ENCODE measurements at regions not wholly inside any gene's neighbourhood (a gene's known extent, or its start where the extent isn't known, plus 50 kb on each side); places are given as distances from the start of the nearest gene placed in this dataset.
"Not testable (repeated sequence)": the region's sequence is repeated elsewhere in the genome, so short reads cannot be mapped to it uniquely, and the experiment has no call there.

DNA sequence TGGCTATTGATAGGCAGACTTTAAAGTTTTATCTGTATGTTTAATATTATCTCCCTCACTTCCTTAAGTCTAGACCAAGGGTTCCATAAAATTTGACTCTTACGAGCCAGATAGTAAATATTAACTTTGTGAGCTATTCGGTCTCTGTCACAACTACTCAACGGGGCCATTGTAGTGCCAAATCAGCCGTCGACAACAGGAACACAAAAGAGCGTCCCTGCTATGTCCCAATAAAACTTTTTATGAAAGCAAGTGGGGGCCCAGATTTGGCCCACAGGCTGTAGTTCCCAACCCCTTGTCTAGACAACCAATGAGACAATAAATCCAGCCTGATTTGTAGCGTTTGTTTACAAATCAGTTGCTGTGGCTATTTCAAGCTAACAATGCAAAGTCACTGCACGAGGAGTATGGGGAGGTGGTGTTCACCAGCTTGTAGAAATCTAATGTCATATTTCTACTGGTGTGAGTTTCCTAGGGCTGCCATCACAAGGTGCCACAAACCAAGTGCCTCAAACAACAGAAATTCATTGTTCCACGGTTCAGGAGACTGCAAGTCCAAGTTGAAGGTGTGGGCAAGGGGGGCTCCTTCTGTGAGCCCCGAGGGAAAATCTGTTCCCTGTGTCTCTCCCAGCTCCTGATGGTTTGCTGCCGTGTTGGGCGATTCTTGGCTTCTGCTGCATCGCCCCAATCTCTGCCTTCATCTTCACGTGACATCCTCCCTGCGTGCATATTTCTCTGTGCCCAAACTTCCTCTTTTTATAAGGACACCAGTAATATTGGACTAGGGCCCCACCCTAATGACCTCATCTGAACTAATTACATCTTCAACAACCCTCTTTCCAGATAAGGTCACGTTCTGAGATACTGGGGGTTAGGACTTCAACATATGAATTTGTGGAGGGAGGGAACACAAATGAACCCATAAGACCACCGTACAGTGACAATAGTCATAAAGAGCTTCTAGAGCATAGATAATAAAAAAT, 356.0 kb upstream of the JARID2 start:
- DNase-seq (ENCODE audit: low spot score): no peak

- DNase-seq (ENCODE audit: low spot score): not testable (repeated sequence)
Measured at GRCh38 chr6:14891820-14892375, 354.0 kb upstream of the JARID2 start.

GRCh38 chr6:14894105-14894504, 351.8 kb upstream of the JARID2 start:
- DNase-seq (ENCODE audit: low spot score): no peak

- DNase-seq (ENCODE audit: low spot score): no peak
Measured at GRCh38 chr6:14896475-14896874, 349.4 kb upstream of the JARID2 start.

DNA sequence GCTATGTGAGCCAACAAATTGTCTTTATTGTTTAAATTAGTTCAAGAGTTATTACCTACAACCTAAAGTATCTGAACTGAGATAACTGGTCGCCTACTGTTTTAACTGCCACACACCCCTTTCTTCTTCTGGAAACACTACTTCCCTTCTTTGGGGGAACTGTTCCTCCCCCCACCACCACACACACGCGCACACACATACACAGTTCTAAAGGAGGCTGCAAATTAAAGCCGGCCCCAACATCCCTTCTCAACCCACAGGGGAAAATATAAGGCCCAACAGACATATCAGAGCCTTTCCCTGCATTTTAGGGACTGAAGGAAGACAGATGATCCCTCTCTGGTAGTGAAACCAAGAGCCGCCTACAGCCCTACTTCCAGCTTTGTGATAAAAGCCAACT, 348.0 kb upstream of the JARID2 start:
- DNase-seq (ENCODE audit: low spot score): no peak

DNA sequence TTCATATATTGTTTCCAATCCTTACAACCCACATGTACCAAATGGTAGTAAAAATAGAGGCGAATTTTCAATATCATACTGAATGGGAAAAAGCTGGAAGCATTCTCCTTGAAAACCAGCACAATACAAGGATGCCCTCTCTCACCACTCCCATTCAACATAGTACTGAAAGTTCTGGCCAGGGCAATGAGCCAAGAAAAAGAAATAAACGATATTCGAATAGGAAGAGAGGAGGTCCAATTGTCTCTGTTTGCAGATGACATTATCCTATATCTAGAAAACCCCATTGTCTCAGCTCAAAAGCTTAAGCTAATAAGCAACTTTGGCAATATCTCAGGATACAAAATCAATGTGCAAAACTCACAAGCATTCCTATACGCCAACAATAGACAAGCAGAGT, 346.4 kb upstream of the JARID2 start:
- not testable (repeated sequence) for DNase-seq (ENCODE audit: low spot score)

- DNase-seq (ENCODE audit: low spot score): no peak
Measured at GRCh38 chr6:14900919-14901318, 344.9 kb upstream of the JARID2 start.

- DNase-seq (ENCODE audit: low spot score): no peak
Measured at GRCh38 chr6:14903176-14904038, 342.5 kb upstream of the JARID2 start.

DNA sequence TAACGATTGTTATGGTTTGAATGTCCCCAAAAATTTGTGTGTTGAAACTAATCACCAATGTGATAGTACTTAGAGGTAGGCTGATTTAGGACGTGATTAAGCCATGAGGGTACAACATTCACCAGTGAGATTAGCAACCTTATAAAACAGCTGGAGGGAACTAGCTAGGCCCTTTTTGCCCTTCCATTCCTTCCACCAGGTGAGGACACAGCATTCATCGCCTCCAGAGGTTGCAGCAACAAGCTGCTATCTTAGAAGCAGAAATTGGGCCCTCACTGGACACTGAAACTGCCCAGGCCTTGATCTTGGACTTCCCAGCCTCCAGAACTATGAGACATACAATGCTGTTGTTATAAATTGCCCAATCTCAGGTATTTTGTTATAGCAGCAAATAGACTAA, 340.7 kb upstream of the JARID2 start:
- DNase-seq (ENCODE audit: low spot score): no peak

DNA sequence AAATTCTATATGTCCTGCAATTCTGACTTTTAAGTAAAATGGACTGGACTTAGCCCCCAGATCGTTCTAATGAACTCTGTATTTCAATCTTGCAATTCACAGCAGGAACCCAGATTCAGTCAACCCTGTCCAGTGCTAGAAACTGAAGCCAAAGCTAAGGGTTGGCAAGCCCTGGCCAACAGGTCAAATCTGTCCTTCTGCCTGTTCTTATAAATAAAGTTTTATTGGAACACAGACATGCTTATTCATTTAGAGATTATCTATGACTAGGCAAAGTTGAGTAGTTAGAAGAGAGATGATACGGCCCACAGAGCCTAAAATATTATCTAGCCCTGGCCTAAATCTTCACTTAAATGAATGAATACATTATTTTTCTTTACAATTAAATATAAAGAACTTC, 339.2 kb upstream of the JARID2 start:
- DNase-seq (ENCODE audit: low spot score): no peak

DNA sequence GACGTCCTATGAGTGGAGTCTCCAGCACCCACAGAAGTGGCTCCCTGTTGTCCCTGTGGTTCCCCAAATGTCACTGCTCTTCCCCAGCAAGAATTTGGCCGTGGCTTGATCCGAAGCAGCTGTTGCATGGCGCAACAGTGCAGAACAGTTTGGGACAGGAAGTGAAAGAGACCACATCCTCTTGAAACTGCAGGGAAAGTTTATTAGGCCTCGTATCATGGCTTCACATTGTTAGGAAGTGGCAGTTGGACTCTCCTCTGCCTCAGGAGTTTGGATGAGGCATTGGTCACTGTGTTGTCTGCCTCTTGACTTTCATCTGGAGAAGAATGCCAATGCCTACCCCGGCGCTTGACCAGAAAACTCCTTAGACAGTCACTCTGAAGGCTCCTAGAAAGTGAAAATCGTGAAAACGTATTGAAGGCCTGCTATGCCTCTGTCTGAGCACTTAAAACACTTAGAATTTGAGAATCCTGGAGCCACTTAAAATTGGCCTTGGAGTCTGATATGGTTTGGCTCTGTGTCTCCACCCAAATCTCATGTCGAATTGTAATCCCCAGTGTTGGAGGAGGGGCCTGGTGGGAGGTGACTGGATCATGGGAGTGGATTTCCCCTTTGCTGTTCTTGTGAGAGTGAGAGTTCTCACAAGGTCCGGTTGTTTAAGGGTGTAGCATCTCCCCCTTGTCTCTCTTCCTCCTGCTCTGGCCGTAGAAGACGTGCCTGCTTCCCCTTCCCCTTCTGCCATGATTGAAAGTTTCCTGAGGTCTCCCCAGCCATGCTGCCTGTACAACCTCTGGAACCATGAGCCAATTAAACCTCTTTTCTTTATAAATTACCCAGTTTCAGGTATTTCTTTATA, 334.9 kb upstream of the JARID2 start:
- DNase-seq (ENCODE audit: low spot score): no peak

DNA sequence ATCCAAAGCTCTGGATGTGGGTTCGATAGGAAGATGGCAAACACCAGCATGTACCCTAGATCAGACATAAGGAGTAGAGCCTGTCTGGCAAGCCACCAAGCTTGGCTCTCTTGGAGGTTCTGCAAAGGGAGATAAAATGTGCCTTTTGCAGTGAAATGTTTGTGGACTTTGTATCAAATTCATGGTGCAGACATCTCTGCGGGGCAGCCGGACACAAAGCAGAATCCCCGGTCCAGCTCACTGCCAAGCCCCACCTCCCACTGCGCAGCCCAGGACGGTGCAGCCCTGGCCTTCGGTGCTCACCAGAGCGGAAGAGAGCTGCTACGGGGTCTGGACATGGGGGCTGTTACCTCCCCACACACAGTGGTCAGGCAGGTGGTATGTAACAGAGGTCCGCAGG, 333.6 kb upstream of the JARID2 start:
- DNase-seq (ENCODE audit: low spot score): no peak

DNA sequence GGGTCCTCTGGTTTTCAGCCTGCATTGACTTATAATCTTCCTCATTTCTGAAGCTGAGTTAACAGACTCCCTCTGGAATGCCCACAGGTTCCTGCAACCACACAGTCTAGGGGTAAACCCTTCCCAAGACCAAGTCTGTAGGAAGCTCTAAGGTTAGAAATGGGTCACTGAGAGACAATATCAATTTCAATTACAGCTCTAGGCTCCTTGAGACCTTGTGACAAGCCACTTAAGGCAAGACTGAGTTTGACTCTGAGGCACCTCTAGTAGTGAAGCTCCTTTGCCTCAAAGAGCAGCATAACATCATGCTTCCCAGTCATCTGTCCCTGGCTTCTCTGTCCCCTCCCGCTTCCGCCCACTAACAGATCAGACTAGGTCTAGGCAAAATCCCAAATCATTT, 333.2 kb upstream of the JARID2 start:
- DNase-seq (ENCODE audit: low spot score): no peak

DNA sequence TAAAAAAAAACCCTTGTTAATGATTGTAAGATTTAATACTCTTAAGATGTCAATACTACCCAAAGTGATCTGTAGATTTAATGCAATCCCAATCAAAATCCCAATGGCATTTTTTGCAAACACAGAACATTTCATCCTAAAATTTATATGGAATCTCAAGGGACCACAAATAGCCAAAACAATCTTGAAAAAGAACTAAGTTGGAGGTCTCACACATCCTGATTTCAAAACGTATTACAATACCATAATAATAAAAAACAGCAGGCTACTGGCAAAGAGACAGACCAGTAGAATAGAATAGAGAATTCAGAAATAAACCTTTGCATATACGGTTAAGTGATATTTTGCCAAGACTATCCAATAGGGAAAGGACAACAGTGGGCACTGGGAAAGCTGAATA, 331.9 kb upstream of the JARID2 start:
- no peak for DNase-seq (ENCODE audit: low spot score)

DNA sequence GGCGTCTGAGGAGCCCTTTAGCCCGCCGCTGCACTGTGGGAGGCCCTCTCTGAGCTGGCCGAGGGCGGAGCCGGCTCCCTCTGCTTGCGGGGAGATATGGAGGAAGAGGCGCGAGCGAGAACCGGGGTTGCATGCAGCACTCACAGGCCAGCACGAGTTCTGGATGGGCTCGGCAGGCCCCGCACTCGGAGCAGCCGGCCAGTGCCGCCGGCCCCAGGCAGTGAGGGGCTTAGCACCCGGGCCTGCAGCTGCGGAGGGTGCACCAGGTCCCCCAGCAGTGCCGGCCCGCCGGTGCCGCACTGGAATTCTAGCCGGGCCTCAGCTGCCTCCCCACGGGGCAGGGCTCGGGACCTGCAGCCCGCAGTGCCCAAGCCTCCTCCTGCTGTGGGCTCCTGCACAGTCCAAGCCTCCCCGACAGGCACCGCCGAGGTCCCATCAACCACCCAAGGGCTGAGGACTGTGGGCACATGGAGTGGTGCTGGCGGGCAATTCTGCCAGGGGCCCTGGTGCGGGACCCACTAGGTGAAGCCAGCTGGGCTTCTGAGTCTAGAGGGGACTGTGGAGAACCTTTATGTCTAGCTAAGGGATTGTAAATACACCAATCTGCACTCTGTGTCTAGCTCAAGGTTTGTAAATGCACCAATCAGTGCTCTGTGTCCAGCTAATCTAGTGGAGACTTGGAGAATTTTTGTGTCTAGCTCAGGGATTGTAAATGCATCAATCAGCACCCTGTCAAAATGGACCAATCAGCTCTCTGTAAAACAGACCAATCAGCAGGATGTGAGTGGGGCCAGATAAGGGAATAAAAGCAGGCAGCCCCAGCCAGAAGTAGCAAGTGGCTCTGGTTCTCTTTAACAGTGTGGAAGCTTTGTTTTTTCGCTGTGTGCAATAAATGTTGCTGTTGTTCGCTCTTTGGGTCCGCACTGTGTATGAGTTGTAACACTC, 329.7 kb upstream of the JARID2 start:
- DNase-seq (ENCODE audit: low spot score): no peak

GRCh38 chr6:14917109-14917910, 328.6 kb upstream of the JARID2 start:
- DNase-seq (ENCODE audit: low spot score): no peak

DNA sequence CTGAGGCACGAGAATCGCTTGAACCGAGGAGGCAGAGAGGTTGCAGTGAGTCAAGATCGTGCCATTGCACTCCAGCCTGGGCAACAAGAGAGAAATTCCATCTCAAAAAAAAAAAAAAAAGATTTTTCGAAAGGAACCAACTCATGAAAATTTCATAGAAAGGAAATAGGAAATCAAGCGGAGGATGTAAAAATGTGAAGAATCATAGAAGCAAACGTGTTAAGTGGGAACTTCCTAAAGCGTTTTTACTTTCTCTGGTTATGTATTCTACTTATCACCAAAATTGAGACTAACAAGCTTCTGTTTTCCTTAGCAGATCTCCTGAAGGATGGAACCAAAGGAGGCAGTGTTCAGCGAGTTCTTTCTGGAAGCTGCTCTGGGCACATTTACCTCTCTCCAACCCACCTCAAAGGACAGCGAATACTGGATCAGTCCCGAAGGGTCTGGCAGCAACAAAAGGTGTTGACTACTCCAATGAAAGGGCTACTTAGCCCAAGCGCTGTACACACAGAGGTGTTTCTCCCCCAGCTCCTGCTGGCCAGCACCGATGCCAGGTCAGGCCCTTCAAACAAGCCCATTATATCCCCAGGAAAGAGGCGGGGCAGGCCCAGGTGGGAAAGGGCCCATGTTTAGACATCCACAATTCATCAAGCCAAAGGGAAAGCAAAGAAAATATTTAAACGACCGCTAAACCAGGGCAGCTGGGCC, 327.5 kb upstream of the JARID2 start:
- no peak for DNase-seq (ENCODE audit: low spot score)

DNA sequence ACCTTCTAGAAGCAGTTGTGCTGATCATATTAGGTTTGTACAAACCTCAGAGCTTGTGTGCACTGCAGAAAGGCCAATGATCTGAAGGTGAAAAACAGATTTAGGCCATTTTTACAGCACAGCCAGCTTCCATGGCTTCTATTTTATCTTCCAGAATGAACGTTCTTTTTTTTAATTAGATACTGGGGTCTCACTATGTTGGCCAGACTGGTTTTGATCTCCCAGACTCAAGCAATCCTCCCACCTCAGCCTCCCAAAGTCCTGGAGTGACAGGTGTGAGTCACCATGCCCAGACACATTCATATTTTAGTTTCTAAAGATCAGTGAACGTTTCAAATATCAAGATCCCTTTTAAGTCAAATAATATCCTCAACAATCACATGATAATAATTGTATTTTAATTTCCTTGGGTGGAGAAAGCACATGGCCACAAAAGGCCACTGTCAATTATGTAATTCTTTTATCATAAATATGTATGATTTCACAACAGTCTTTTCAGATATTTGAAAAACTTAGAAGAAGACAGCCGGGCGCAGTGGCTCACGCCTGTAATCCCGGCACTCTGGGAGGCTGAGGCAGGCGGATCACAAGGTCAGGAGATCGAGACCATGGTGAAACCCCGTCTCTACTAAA, 326.7 kb upstream of the JARID2 start:
- no peak for DNase-seq (ENCODE audit: low spot score)
